ENCODE measurements at regions not wholly inside any gene's neighbourhood (a gene's known extent, or its start where the extent isn't known, plus 50 kb on each side); places are given as distances from the start of the nearest gene placed in this dataset.

- no peak for DNase-seq (ENCODE audit: low read depth, low spot score)
- no peak overlapping the region for H3K4me3 ChIP-seq (ENCODE audit: low read depth, low read length)
- no peak for TF ChIP-seq CTCF (IDR thresholded peaks at IDR 0.05; ENCODE audit: low read depth, low read length)
- in situ Hi-C loops (cut with HindIII; ENCODE audit: low sequenced_read_pairs) = no loop called here
These were observed 203.5 kb downstream of the HIBADH start for GRCh38 chr7:27459021-27459730.

- DNase-seq (ENCODE audit: low read depth, low spot score) = no peak
- in situ Hi-C loops (cut with HindIII; ENCODE audit: low sequenced_read_pairs) = no loop called here
- no peak overlapping the region for H3K4me3 ChIP-seq (ENCODE audit: low read depth, low read length)
- TF ChIP-seq CTCF (IDR thresholded peaks at IDR 0.05; ENCODE audit: low read depth, low read length) = no peak
These were observed 203.0 kb downstream of the HIBADH start for GRCh38 chr7:27459731-27460053.

GRCh38 chr7:27462575-27463270, 200.0 kb downstream of the HIBADH start:
- no peak for TF ChIP-seq CTCF (IDR thresholded peaks at IDR 0.05; ENCODE audit: low read depth, low read length)
- H3K4me3 ChIP-seq (ENCODE audit: low read depth, low read length) = no peak overlapping the region
- in situ Hi-C loops (cut with HindIII; ENCODE audit: low sequenced_read_pairs) = no loop called here
- DNase-seq (ENCODE audit: low read depth, low spot score) = peak; percentile 12

- in situ Hi-C loops (cut with HindIII; ENCODE audit: low sequenced_read_pairs) = no loop called here
- TF ChIP-seq CTCF (IDR thresholded peaks at IDR 0.05; ENCODE audit: low read depth, low read length) = no peak
- no peak for DNase-seq (ENCODE audit: low read depth, low spot score)
- no peak overlapping the region for H3K4me3 ChIP-seq (ENCODE audit: low read depth, low read length)
These were observed 197.7 kb downstream of the HIBADH start for GRCh38 chr7:27464970-27465369.

GRCh38 chr7:27466703-27467102, 196.0 kb downstream of the HIBADH start:
- in situ Hi-C loops (cut with HindIII; ENCODE audit: low sequenced_read_pairs) = no loop called here

GRCh38 chr7:27472043-27472442, 190.6 kb downstream of the HIBADH start:
- DNase-seq (ENCODE audit: low read depth, low spot score) = no peak
- TF ChIP-seq CTCF (IDR thresholded peaks at IDR 0.05; ENCODE audit: low read depth, low read length) = no peak
- no peak overlapping the region for H3K4me3 ChIP-seq (ENCODE audit: low read depth, low read length)
- in situ Hi-C loops (cut with HindIII; ENCODE audit: low sequenced_read_pairs) = no loop called here

More at GRCh38 chr7:27466703-27467102, 196.0 kb downstream of the HIBADH start:
- H3K4me3 ChIP-seq (ENCODE audit: low read depth, low read length) = no peak overlapping the region
- DNase-seq (ENCODE audit: low read depth, low spot score) = no peak
- no peak for TF ChIP-seq CTCF (IDR thresholded peaks at IDR 0.05; ENCODE audit: low read depth, low read length)
